HG02943 (cell line): ENCODE measurements at regions not wholly inside any gene's neighbourhood (a gene's known extent, or its start where the extent isn't known, plus 50 kb on each side); places are given as distances from the start of the nearest gene placed in this dataset.

Experiments
- ATAC-seq: cut with Tn5 transposase; IDR thresholded peaks from one replicate; pipeline ENCODE4 v1.9.1; 2021; ENCODE audit warnings: mild to moderate bottlenecking, low read depth, moderate library complexity; ENCODE audit not compliant: unreplicated experiment

GRCh38 chr11:80616070-80616800, 1175.4 kb upstream of the TENM4 start:
- no peak for ATAC-seq

- ATAC-seq: no peak
These were observed 1172.8 kb upstream of the TENM4 start for GRCh38 chr11:80613655-80614054.

GRCh38 chr11:80610516-80610915, 1169.7 kb upstream of the TENM4 start:
- ATAC-seq: no peak

GRCh38 chr11:80603472-80603871, 1162.6 kb upstream of the TENM4 start:
- no peak for ATAC-seq

- ATAC-seq: no peak
These were observed 1158.1 kb upstream of the TENM4 start for GRCh38 chr11:80598905-80599304.

GRCh38 chr11:80596291-80596810, 1155.5 kb upstream of the TENM4 start:
- ATAC-seq: no peak

- ATAC-seq: no peak
These were observed 1154.2 kb upstream of the TENM4 start for GRCh38 chr11:80595011-80595410.

GRCh38 chr11:80593648-80594374, 1153.0 kb upstream of the TENM4 start:
- no peak for ATAC-seq

- no peak for ATAC-seq
These were observed 1151.7 kb upstream of the TENM4 start for GRCh38 chr11:80592546-80592945.

GRCh38 chr11:80587906-80588305, 1147.1 kb upstream of the TENM4 start:
- no peak for ATAC-seq

- no peak for ATAC-seq
These were observed 1145.6 kb upstream of the TENM4 start for GRCh38 chr11:80586464-80586863.

- no peak for ATAC-seq
These were observed 1143.8 kb upstream of the TENM4 start for GRCh38 chr11:80584661-80585060.

- ATAC-seq: no peak
These were observed 1129.0 kb upstream of the TENM4 start for GRCh38 chr11:80569832-80570231.

- ATAC-seq: no peak
These were observed 1124.4 kb upstream of the TENM4 start for GRCh38 chr11:80565231-80565630.

GRCh38 chr11:80562523-80563125, 1121.8 kb upstream of the TENM4 start:
- no peak for ATAC-seq

- ATAC-seq: no peak
These were observed 1119.1 kb upstream of the TENM4 start for GRCh38 chr11:80559942-80560341.

GRCh38 chr11:80553565-80553964, 1112.7 kb upstream of the TENM4 start:
- no peak for ATAC-seq

GRCh38 chr11:80542704-80543103, 1101.9 kb upstream of the TENM4 start:
- ATAC-seq: no peak

GRCh38 chr11:80538040-80538439, 1097.2 kb upstream of the TENM4 start:
- ATAC-seq: no peak

- no peak for ATAC-seq
These were observed 1092.6 kb upstream of the TENM4 start for GRCh38 chr11:80533463-80533862.

- ATAC-seq: no peak
These were observed 1091.9 kb upstream of the TENM4 start for GRCh38 chr11:80532633-80533232.
